ENCODE measurements at regions not wholly inside any gene's neighbourhood (a gene's known extent, or its start where the extent isn't known, plus 50 kb on each side); places are given as distances from the start of the nearest gene placed in this dataset.

- no peak for TF ChIP-seq CTCF (IDR thresholded peaks at IDR 0.05)
- no peak for TF ChIP-seq POLR2A (IDR thresholded peaks at IDR 0.05)
Observed at GRCh38 chr6:167469101-167469500, 144.2 kb downstream of the TTLL2 start.

Data from right lobe of liver (tissue), 4 donors.